Neural progenitor cell (in vitro differentiated cells): ENCODE measurements at regions not wholly inside any gene's neighbourhood (a gene's known extent, or its start where the extent isn't known, plus 50 kb on each side); places are given as distances from the start of the nearest gene placed in this dataset.

Experiments
- DNase-seq: peaks from one replicate; pipeline ENCODE4 v3.0.0-alpha.2; 2016; ENCODE audit warnings: low spot score
- H2AFZ ChIP-seq: fragments of 200-600 bp; sonication (generic); replicated peaks from 2 replicates; pipeline ENCODE4 v1.6.1; 2016; ENCODE audit warnings: antibody characterized with exemption
- H3F3A ChIP-seq: fragments of 200-600 bp; sonication (generic); 2 replicates; pipeline ENCODE4 v1.6.1; 2016; ENCODE audit warnings: antibody characterized with exemption, low read depth
- H3K27ac ChIP-seq: fragments of 200-600 bp; sonication (generic); 2 replicates; pipeline ENCODE4 v1.5.1; 2016; ENCODE audit warnings: mild to moderate bottlenecking
- H3K27me3 ChIP-seq: fragments of 200-600 bp; sonication (generic); 2 replicates; pipeline ENCODE4 v1.6.1; 2016; ENCODE audit warnings: mild to moderate bottlenecking, moderate library complexity
- H3K36me3 ChIP-seq: fragments of 200-600 bp; sonication (generic); 2 replicates; pipeline ENCODE4 v1.5.1; 2016
- H3K4me1 ChIP-seq: fragments of 200-600 bp; sonication (generic); 2 replicates; pipeline ENCODE4 v1.6.1; 2016; ENCODE audit warnings: mixed run types
- H3K4me2 ChIP-seq: fragments of 200-600 bp; sonication (generic); 2 replicates; pipeline ENCODE4 v1.6.1; 2016
- H3K4me3 ChIP-seq: fragments of 200-600 bp; sonication (generic); 2 replicates; pipeline ENCODE4 v1.5.1; 2016
- H3K79me2 ChIP-seq: fragments of 200-600 bp; sonication (generic); 2 replicates; pipeline ENCODE4 v1.6.1; 2016; ENCODE audit warnings: low read depth
- H3K9ac ChIP-seq: fragments of 200-600 bp; sonication (generic); 2 replicates; pipeline ENCODE4 v1.6.1; 2016
- H3K9me3 ChIP-seq: fragments of 200-600 bp; sonication (generic); 2 replicates; pipeline ENCODE4 v1.5.1; 2016; ENCODE audit warnings: low read depth
- H4K20me1 ChIP-seq: fragments of 200-600 bp; sonication (generic); 2 replicates; pipeline ENCODE4 v1.6.1; 2016; ENCODE audit warnings: low read depth
- H3K27ac Mint-ChIP-seq: 3 replicates; pipeline ENCODE4 v1.8.0; 2021; ENCODE audit warnings: mixed read lengths
- H3K27me3 Mint-ChIP-seq: 2 replicates; pipeline ENCODE4 v1.8.0; 2022; ENCODE audit warnings: low read depth, mild to moderate bottlenecking, inconsistent platforms, moderate library complexity, mixed read lengths; ENCODE audit not compliant: insufficient read depth
- H3K36me3 Mint-ChIP-seq: 3 replicates; pipeline ENCODE4 v1.8.0; 2021; ENCODE audit warnings: mixed read lengths
- H3K4me1 Mint-ChIP-seq: 3 replicates; pipeline ENCODE4 v1.8.0; 2021; ENCODE audit warnings: mixed read lengths
- H3K4me3 Mint-ChIP-seq: 3 replicates; pipeline ENCODE4 v1.8.0; 2021; ENCODE audit warnings: mild to moderate bottlenecking, moderate library complexity, mixed read lengths
- H3K9me3 Mint-ChIP-seq: 3 replicates; pipeline ENCODE4 v1.8.0; 2020; ENCODE audit warnings: mixed read lengths
- CTCF ChIP-seq: fragments of 200-600 bp; sonication (generic); IDR thresholded peaks from 2 replicates; pipeline ENCODE4 v1.5.1; 2017; ENCODE audit warnings: antibody characterized with exemption, mild to moderate bottlenecking
- EZH2 ChIP-seq: fragments of 200-600 bp; sonication (generic); IDR thresholded peaks from 2 replicates; pipeline ENCODE4 v1.6.1; 2017; ENCODE audit warnings: antibody characterized with exemption, mild to moderate bottlenecking, moderate library complexity
- EZH2phosphoT487 ChIP-seq: fragments of 200-600 bp; sonication (generic); IDR thresholded peaks from 2 replicates; pipeline ENCODE4 v1.6.1; 2017; ENCODE audit warnings: antibody characterized with exemption

- no peaks in the 10 kb centered on the region for H3K36me3 ChIP-seq
- no peak overlapping the region for H3K27ac ChIP-seq
- H3F3A ChIP-seq = no peaks in the 10 kb centered on the region
- TF ChIP-seq EZH2phosphoT487 = no peak
- TF ChIP-seq CTCF = no peak
- no peak for TF ChIP-seq EZH2
- no peak overlapping the region for H3K4me2 ChIP-seq
- no peak overlapping the region for H3K4me3 Mint-ChIP-seq
- H3K79me2 ChIP-seq = no peaks in the 10 kb centered on the region
- peaks cover 4% of the 10 kb centered on the region for H3K27me3 Mint-ChIP-seq
- H3K36me3 Mint-ChIP-seq = no peaks in the 10 kb centered on the region
- no peak overlapping the region for H2AFZ ChIP-seq
- peaks cover 3% of the 10 kb centered on the region for H3K4me1 Mint-ChIP-seq
- no peak overlapping the region for H3K9ac ChIP-seq
- no peaks in the 10 kb centered on the region for H3K9me3 Mint-ChIP-seq
- no peak for DNase-seq
- H4K20me1 ChIP-seq = no peaks in the 10 kb centered on the region
- no peaks in the 10 kb centered on the region for H3K27me3 ChIP-seq
- H3K4me1 ChIP-seq = no peaks in the 10 kb centered on the region
- H3K27ac Mint-ChIP-seq = no peak overlapping the region
- H3K4me3 ChIP-seq = no peak overlapping the region
- H3K9me3 ChIP-seq = no peaks in the 10 kb centered on the region
Observed at GRCh38 chr11:127070808-127071207, 70.2 kb upstream of the KIRREL3 start.

GRCh38 chr11:127066401-127067090, 66.0 kb upstream of the KIRREL3 start:
- Mint-ChIP-seq H3K4me3 (no peak overlapping the region), H3K36me3 (no peaks in the 10 kb centered on the region), H3K27ac (no peak overlapping the region), H3K4me1 (no peaks in the 10 kb centered on the region), H3K9me3 (no peaks in the 10 kb centered on the region), H3K27me3 (peaks cover 5% of the 10 kb centered on the region)
- H3K9ac ChIP-seq = no peak overlapping the region
- no peaks in the 10 kb centered on the region for H3F3A ChIP-seq
- no peaks in the 10 kb centered on the region for H3K79me2 ChIP-seq
- no peaks in the 10 kb centered on the region for H4K20me1 ChIP-seq
- H3K36me3 ChIP-seq = no peaks in the 10 kb centered on the region
- no peak overlapping the region for H2AFZ ChIP-seq
- no peak overlapping the region for H3K4me2 ChIP-seq
- no peaks in the 10 kb centered on the region for H3K27me3 ChIP-seq
- H3K4me3 ChIP-seq = no peak overlapping the region
- no peaks in the 10 kb centered on the region for H3K9me3 ChIP-seq
- H3K27ac ChIP-seq = no peak overlapping the region
- TF ChIP-seq EZH2phosphoT487 (no peak), EZH2 (no peak), CTCF (no peak)
- no peak for DNase-seq
- peaks cover 6% of the 10 kb centered on the region for H3K4me1 ChIP-seq

GRCh38 chr11:127063241-127063640, 62.7 kb upstream of the KIRREL3 start:
- Mint-ChIP-seq H3K9me3 (no peaks in the 10 kb centered on the region), H3K27ac (no peak overlapping the region), H3K27me3 (peaks cover 4% of the 10 kb centered on the region), H3K4me3 (no peak overlapping the region), H3K36me3 (no peaks in the 10 kb centered on the region), H3K4me1 (peaks cover 10% of the 10 kb centered on the region)
- no peak for TF ChIP-seq CTCF
- no peak for TF ChIP-seq EZH2
- TF ChIP-seq EZH2phosphoT487 = no peak
- no peaks in the 10 kb centered on the region for H3K27me3 ChIP-seq
- no peak overlapping the region for H2AFZ ChIP-seq
- no peak overlapping the region for H3K4me3 ChIP-seq
- no peaks in the 10 kb centered on the region for H3K9me3 ChIP-seq
- H4K20me1 ChIP-seq = no peaks in the 10 kb centered on the region
- peaks cover 20% of the 10 kb centered on the region for H3K4me1 ChIP-seq
- H3K79me2 ChIP-seq = no peaks in the 10 kb centered on the region
- no peak overlapping the region for H3K27ac ChIP-seq
- H3K4me2 ChIP-seq = no peak overlapping the region
- H3K9ac ChIP-seq = no peak overlapping the region
- H3K36me3 ChIP-seq = no peaks in the 10 kb centered on the region
- H3F3A ChIP-seq = no peaks in the 10 kb centered on the region
- DNase-seq = no peak
